ENCODE measurements at regions not wholly inside any gene's neighbourhood (a gene's known extent, or its start where the extent isn't known, plus 50 kb on each side); places are given as distances from the start of the nearest gene placed in this dataset.
"Not testable (repeated sequence)": the region's sequence is repeated elsewhere in the genome, so short reads cannot be mapped to it uniquely, and the experiment has no call there.

GRCh38 chr4:82301390-82301789, 72.4 kb downstream of the HNRNPD start:
- BruUV-seq (replicated peaks); POLR2A ChIA-PET; H3K9me3 Mint-ChIP-seq (ENCODE audit: unreplicated experiment); DNase-seq (ENCODE audit: unreplicated experiment); H3K4me1 Mint-ChIP-seq (ENCODE audit: insufficient read depth, unreplicated experiment); H3K27me3 Mint-ChIP-seq (ENCODE audit: insufficient read depth, unreplicated experiment); intact Hi-C loops (cut with micrococcal nuclease); H3K4me3 Mint-ChIP-seq (ENCODE audit: unreplicated experiment); CTCF ChIA-PET; H3K36me3 Mint-ChIP-seq (ENCODE audit: insufficient read depth, unreplicated experiment); H3K27ac Mint-ChIP-seq (ENCODE audit: low read depth, unreplicated experiment): not testable (repeated sequence)

- POLR2A ChIA-PET: no interaction called here
- intact Hi-C loops (cut with micrococcal nuclease): no loop called here
Observed at GRCh38 chr4:82293304-82293703, 80.5 kb downstream of the HNRNPD start.

GRCh38 chr4:82287720-82288119, 86.1 kb downstream of the HNRNPD start:
- peak; percentile 17 for DNase-seq (ENCODE audit: unreplicated experiment)
- H3K9me3 Mint-ChIP-seq (ENCODE audit: unreplicated experiment): no peaks in the 10 kb centered on the region
- TF ChIP-seq CTCF (IDR thresholded peaks at IDR 0.05; ENCODE audit: unreplicated experiment): no peak
- peaks cover 7% of the 10 kb centered on the region for H3K4me1 Mint-ChIP-seq (ENCODE audit: insufficient read depth, unreplicated experiment)
- H3K4me3 Mint-ChIP-seq (ENCODE audit: unreplicated experiment): no peak overlapping the region
- ChIA-PET POLR2A (no interaction called here), CTCF (interaction anchor here (0.6 to 0.7 kb wide), 2 partner anchors 16 to 19 kb away, joined by 3 to 5 read pairs; no protein-coding TSS in a partner anchor)
- H3K27me3 Mint-ChIP-seq (ENCODE audit: insufficient read depth, unreplicated experiment): peaks cover 9% of the 10 kb centered on the region
- intact Hi-C loops (cut with micrococcal nuclease): no loop called here
- BruUV-seq (replicated peaks): no TSS peak
- H3K36me3 Mint-ChIP-seq (ENCODE audit: insufficient read depth, unreplicated experiment): no peaks in the 10 kb centered on the region
- no peak overlapping the region for H3K27ac Mint-ChIP-seq (ENCODE audit: low read depth, unreplicated experiment)

More at GRCh38 chr4:82293304-82293703, 80.5 kb downstream of the HNRNPD start:
- no TSS peak for BruUV-seq (replicated peaks)
- no peaks in the 10 kb centered on the region for H3K27me3 Mint-ChIP-seq (ENCODE audit: insufficient read depth, unreplicated experiment)
- no peak for DNase-seq (ENCODE audit: unreplicated experiment)
- no peaks in the 10 kb centered on the region for H3K4me1 Mint-ChIP-seq (ENCODE audit: insufficient read depth, unreplicated experiment)
- TF ChIP-seq CTCF (IDR thresholded peaks at IDR 0.05; ENCODE audit: unreplicated experiment): no peak
- no peaks in the 10 kb centered on the region for H3K9me3 Mint-ChIP-seq (ENCODE audit: unreplicated experiment)
- H3K36me3 Mint-ChIP-seq (ENCODE audit: insufficient read depth, unreplicated experiment): no peaks in the 10 kb centered on the region
- CTCF ChIA-PET: interaction anchor here (0.7 kb wide), 1 partner anchor 874 kb away, joined by 3 read pairs; no protein-coding TSS in a partner anchor
- no peak overlapping the region for H3K27ac Mint-ChIP-seq (ENCODE audit: low read depth, unreplicated experiment)
- H3K4me3 Mint-ChIP-seq (ENCODE audit: unreplicated experiment): no peak overlapping the region

GRCh38 chr4:82284858-82285805, 88.7 kb downstream of the HNRNPD start:
- POLR2A ChIA-PET: interaction anchor here (0.6 to 1.1 kb wide), 4 partner anchors 95 to 830 kb away, joined by 3 to 5 read pairs (median 3); no protein-coding TSS in a partner anchor
- peak; percentile 90 for TF ChIP-seq CTCF (IDR thresholded peaks at IDR 0.05; ENCODE audit: unreplicated experiment)
- Mint-ChIP-seq H3K4me1 (ENCODE audit: insufficient read depth, unreplicated experiment) (peaks cover 7% of the 10 kb centered on the region), H3K4me3 (ENCODE audit: unreplicated experiment) (peak overlapping the region; percentile 73), H3K27me3 (ENCODE audit: insufficient read depth, unreplicated experiment) (peaks cover 12% of the 10 kb centered on the region), H3K27ac (ENCODE audit: low read depth, unreplicated experiment) (no peak overlapping the region), H3K9me3 (ENCODE audit: unreplicated experiment) (no peaks in the 10 kb centered on the region), H3K36me3 (ENCODE audit: insufficient read depth, unreplicated experiment) (no peaks in the 10 kb centered on the region)
- BruUV-seq (replicated peaks): no TSS peak
- CTCF ChIA-PET: interaction anchor here (0.6 to 1.9 kb wide), 13 partner anchors 9 to 1640 kb away, joined by 3 to 12 read pairs (median 4); no protein-coding TSS in a partner anchor
- peak; percentile 99 for DNase-seq (ENCODE audit: unreplicated experiment)
- intact Hi-C loops (cut with micrococcal nuclease): no loop called here
